Muscle of back (tissue), 3 donors: ENCODE measurements at regions not wholly inside any gene's neighbourhood (a gene's known extent, or its start where the extent isn't known, plus 50 kb on each side); places are given as distances from the start of the nearest gene placed in this dataset.
"Not testable (repeated sequence)": the region's sequence is repeated elsewhere in the genome, so short reads cannot be mapped to it uniquely, and the experiment has no call there.

Source experiments
- DNase-seq, 3 donors: peaks; one replicate each; pipeline versions ENCODE4 v3.0.0 to v3.0.0-alpha.2; 2013

DNA sequence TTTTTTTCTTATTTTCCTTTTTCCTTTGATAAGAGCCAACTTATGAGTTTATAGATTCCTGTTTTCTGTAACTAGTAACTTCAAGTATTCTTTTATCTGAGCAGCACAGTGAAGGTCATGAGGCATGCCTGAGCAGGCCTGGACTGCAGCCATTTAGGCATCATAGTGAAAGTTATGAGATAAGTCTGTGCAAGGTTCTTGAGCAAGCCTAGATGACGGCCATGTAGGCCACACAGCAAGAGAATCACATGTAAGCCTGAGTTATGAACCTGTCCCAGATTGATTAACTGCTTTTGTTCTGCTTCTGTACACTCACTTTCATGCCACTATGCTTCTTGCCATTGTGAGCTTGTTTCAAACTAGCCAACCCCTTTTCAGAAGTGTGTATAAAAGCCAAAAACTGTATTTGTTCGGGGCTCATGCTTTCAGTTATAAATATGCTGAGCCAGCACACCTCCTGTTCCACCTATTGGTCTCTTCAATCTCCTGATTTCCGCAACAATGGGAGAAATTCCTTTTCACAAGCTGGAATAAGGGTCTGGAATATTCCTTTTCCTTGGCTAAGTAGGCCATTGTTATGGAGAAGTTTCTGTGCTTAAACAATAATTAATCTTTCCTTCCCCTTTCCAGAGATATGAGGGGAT, 745.7 kb downstream of the FAM181B start:
- DNase-seq = no peak

DNA sequence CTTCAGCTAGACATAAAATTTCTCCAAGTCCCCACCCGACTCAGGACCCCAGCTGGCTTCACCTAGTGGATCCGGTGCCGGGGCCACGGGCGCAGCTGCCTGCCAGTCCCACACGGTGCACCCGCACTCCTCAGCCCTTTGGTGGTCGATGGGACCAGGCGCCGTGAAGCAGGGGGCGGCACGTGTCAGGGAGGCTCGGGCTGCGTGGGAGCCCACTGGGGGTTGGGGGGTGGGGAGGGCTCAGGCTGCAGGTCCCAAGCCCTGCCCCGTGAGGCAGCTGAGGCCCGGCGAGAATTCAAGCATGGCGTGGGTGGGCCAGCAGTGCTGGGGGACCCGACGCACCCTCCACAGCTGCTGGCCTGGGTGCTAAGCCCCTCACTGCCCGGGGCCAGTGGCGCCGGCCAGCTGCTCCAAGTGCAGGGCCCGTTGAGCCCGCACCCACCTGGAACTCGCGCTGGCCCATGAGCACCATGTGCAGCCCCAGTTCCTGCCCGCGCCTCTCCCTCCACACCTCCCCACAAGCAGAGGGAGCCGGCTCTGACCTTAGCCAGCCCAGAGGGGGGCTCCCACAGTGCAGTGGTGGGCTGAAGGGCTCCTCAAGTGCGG, 747.0 kb downstream of the FAM181B start:
- no peak for DNase-seq

DNA sequence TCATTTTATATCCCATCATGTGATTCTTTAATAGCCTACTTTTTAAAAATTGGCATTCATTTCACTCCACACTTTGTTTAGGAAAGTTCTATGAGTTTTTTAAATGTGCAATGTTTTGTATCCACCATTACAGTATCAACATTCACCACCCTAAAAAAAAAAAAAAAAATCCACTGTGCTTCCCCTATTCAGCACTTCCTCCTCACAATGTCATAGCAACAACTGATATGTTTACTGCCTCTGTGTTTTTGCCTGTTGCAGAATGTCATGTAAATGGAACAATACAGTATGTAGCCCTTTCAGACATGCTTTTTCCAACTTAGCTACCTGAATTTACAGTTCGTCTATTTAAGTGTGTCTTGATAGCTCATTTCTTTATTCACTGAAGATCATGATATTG, 754.2 kb downstream of the FAM181B start:
- DNase-seq = no peak

DNA sequence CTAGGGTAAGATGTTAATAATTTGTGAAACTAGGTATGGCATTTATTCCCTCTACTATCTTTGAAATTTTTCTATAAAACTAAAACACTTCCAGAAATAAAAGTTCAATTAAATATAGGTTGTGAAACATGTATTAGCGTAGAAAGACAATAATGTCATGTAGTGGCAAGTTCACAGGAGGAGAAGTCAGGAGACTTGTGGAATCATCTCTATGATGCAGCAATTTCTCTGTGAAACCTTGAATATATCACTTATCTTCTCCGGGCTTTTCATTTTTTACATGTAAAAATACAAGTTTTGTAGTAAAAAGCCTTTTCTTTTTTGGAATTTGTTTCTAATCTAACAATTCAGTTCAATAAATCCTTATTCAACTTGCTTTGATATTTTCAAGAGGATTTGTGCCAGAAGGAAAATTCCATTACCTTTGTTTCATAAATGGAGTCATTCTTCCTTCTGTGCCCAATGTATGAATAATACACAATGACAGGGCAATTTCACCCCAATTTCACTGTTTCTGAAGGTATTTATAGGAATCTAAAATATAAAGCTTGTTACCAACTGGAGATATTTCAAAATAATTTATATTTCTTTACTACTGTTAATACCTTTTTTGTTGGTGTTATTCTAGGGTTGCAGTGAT, 758.3 kb downstream of the FAM181B start:
- no peak for DNase-seq

DNA sequence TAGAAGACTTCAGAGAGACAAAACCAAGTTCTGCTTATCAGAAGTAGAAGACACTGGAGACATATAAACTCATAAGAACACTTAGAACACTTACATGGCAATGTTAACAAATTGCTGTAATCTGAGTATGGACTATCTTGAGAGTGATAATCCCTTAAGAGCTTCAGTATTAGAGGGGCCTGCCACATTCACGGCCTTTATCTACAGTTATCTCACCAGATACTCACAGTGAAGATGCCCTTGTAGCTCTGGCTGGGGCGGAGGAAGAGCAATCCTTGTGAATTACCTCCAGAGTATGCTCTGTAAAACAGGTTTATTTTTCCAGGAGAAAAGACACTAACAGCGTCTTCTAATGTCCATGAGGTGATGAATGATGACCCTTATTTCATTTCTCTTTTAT, 762.8 kb downstream of the FAM181B start:
- no peak for DNase-seq

DNA sequence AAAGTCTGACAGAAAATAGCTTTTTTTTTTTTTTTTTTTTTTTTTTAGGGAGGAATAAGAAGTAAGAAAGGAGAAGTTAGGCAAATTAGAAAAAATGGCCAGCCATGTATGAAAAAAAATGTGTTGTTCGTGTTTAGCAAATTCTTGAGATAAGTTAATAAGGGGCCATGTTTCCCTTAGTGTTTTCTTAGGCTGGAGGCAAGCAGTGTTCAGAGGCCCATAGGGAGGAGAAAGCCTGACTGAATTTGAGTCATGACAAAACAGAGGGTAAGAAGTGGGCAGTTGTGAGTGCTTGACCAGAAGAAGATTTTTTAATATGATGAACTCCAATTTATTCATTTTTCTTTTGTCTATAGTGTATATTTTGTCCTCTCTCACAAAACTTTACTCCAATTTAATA, 766.4 kb downstream of the FAM181B start:
- DNase-seq = no peak

DNA sequence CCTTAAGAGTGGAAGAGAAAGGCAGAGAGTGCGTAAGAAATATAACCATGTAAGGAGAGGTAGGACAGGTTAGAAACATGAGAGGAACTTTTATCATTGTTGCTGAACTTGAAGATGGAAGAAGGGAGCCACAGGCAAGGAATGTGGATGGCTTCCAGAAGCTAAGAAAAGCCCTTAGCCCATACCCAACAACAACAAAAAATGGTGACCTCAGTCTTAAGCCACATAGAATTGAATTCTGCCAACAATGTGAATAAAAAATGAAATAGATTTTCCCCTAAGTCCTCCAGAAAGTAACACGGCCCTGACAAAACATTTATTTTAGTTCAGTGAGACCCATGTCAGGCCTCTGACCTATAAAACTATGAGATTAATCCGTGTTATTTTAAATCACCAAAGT, 767.3 kb downstream of the FAM181B start:
- DNase-seq = no peak

DNA sequence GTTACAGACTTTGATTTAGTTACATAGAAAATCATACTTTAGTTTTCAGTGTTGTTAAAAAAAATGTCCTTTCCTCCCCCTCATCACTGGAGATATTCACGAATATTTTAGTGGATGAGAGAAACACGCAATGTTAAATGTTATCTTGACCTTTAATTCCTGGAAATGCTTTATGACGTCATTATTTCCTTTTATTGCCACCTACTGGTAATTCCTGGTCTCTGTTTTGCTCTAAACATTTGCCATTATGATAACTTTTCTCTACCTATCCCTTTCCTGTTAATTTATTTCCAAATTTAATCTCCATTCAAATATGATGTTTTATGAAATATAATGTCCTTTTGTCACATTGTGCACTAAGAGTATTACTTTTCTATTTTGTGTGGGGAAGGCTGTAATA, 770.6 kb downstream of the FAM181B start:
- no peak for DNase-seq

DNA sequence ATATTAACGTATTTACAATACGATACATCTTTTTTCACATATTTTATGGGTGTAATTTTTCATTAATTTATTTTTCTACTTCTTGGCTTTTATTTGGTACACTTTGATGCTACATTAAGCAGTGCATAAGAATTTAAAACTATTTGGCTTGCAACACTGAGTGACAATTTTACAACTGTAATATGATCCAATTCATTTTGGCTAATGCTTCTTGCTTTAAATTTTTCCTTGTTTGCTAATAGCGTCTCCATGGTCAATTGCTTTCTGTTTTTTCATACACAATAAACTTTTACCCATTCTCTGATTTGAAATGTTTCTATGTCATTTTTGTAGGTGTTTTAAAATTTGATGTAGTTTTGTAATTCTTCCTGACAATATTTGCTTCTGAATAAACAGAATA, 773.2 kb downstream of the FAM181B start:
- DNase-seq = no peak

DNA sequence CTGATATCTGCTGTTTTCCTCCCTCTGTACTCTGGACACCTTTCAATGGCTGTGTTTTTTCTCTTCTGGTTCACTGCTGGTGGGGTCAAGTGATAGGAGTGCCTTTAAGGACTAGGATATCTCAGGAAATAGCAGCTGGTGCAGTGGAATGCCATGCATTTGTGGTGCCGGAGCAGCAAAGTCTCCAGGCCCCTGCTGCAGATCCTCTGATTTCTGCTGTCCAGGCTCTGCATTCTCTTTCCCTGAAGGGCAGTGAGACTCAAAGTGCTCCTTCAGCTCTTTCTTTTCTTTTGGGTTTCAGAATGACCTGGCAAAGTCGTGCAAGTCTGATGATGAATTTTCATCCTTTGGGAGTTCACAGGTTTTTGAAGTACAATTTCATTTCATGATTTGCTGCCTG, 774.3 kb downstream of the FAM181B start:
- DNase-seq = peak in 1 of 3 donors; percentile 0

DNA sequence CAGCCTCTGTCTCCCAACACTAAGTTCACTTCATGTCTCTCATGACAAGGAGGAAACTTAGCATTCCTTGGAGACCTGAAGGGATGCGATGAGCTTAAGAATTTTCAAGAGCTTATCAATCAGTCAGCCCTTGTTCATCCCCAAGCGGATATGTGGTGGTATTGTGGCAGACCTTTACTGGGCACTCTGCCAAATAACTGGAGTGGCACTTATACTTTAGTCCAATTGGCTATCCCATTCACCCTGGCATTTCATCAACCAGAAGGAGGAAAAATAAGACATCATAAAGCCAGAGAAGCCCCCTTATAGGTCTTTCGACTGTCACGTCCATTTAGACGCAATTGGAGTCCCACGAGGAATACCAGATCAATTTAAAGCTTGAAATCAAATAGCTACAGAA, 779.4 kb downstream of the FAM181B start:
- not testable (repeated sequence) for DNase-seq

DNA sequence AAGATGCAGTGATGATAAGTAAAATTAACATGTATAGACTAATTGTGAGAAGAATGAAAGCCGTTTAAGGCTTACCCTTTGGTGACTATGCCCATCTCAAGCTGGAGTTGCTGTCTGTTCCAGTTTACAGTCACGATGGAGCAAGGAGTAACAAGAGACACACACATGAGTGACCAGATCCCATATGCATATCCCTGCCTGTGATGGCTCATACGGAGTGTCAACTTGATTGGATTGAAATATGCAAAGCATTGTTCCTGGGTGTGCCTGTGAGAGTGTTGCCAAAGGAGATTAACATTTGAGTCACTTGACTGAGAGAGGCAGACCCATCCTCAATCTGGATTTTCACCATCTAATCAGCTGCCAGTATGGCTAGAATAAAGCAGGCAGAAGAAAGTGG, 786.8 kb downstream of the FAM181B start:
- DNase-seq = no peak

DNA sequence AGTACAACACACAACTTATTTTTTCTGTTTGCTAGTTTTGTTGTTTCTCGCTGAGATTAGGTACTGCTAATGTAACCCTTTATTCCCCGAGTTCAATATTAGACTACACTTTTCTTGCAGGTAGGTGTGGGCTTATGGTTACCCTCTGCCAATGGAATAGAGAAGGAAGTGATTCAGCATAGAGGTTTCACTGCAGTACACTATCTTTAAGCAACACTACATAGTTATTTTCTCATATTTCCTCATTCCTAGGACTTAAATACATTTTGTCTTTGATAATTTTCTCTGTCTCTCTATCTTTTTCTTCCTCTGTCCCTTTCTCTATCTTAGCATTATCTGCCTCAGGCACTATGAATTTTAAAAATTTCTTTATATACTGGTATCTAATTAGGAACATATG, 791.0 kb downstream of the FAM181B start:
- DNase-seq = no peak

DNA sequence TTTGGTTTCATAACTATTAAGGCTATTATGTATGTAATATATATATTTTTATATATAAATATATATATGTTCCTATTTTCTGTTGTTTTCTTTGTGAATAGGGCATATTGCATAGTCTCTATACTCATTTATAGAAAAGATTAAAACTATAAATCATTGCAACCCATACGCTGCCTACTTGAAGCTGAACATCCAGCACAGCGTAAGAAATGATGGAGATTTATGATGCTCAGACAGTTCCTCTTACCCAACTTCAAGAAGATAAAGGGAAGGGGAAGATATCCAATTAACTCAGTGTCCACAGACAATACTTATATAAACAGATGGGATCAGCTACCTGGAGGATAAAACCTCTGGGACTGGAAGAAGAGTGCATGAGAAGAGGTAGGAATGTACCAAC, 791.7 kb downstream of the FAM181B start:
- DNase-seq = no peak

DNA sequence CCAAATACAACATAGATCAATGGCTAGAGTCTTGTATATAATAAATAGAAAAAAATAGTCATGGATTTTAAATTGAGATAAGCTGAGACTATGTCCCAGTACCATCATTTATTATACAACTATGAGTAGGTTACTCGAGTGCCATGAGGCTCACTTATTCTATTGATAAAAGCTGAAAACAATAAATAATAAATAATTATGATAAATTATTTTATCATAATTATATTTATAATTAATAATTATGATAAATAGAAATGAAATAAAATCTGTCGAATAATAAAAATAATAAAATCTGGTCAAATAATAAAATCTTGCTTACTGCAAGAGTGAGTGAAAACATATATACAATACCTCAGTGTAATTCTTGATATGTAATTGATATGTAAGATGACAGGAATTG, 801.4 kb downstream of the FAM181B start:
- DNase-seq = no peak

DNA sequence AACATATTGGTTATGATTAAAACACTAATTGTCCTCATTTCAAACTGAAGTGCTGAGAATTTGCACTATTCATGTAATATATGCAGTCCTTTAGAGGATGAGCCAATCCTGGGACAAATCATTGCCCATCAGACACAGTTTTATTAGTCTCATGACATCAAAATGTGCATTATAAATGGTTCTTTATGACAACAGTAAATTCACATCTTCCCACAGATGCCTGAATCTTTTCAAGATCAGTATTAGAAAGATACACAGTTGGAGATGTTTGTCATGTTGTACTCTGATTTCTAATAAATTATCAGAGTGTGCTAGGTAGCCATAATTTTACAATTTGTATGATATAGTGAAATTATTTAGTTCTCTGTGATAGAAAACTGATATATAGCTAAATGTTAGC, 813.5 kb downstream of the FAM181B start:
- DNase-seq = no peak

DNA sequence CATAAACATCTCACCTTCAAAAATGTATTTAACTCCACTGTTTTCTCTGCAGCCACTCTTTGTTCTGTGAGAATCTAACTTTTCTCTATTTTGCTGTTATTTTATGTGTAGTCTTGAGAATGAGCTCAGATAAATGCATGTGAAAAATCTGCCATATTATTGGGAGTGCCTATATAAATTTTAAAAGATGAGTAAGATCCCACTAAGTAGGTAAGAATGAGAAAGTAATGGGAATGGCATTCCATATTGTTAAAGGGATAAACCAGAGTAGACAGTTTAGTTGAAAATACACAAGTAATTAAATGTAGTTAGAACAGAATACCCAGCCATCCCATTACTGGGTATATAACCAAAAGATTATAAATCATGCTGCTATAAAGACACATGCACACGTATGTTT, 817.2 kb downstream of the FAM181B start:
- DNase-seq = no peak

DNA sequence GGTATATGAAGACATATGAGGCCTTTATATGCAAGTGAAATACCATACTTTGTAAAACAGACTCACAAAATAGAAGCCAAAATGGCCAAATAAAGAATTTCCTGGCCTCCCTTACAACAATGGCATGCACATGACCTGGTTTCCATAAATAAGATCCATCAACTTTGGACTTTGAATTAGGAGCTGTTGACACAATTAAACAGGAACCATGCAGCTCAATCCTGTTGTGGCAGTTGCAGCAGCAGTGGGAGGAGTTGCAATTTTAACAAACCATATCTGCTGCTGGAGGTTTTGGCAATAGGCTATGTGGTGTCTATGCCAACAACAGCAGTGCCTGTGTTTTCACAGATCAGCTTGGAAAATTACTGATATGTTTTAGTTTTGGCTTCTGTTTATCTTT, 818.6 kb downstream of the FAM181B start:
- peak in 1 of 3 donors; percentile 1 for DNase-seq

DNA sequence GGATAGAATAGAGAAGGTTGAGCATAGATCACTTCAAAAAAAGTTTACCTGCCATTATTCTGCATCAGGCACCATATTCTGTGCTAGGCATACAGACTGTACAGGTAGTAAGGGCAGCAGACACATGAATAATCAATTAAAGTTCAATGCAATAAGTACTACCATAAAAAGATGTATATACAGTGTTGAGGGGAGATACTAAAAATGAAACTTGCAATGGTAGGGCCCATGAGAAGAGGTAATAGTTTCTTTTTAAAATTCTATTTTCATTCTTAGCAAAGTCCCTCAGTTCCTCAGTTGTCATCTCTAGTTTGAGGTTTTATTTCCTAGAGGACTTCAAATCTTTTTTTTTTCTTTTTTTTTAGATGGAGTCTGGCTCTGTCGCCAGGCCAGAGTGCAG, 819.9 kb downstream of the FAM181B start:
- no peak for DNase-seq

DNA sequence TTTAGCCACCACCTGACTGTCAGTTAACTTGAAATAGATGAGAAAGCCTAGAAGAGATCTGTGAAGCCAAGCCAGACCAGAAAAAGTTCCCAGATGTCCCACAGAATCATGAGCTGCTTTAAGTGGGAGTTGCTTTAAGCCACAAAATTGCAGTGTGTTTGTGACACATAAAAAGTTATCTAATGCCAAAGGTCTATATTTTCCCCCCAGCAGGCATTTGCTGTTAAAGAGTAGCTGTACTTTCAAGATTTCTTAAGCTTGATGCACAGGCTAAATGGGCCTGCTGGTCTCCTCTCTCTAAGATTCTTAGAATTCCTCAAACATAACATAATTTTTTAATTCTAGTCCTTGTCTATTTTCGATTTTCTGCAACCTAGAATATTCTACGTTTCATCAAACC, 825.7 kb downstream of the FAM181B start:
- no peak for DNase-seq

DNA sequence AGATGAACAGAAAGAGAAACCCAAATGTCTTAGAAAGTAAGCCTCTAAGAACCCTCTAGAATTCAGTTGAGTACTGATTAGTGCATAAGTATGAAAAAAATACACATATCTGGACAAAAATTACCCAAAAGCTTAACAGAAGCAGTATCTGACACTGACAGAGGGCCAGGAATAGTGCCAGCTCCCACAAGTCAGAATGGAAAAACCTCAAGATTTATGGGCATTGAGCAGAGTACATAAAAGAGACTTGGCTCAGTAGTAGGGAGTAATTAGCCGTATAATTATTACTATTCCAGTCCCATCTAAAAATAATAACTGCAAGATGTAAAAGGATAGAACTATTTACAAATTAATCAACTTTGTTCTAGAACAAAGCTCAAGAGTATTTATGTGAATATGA, 834.5 kb downstream of the FAM181B start:
- DNase-seq = no peak

DNA sequence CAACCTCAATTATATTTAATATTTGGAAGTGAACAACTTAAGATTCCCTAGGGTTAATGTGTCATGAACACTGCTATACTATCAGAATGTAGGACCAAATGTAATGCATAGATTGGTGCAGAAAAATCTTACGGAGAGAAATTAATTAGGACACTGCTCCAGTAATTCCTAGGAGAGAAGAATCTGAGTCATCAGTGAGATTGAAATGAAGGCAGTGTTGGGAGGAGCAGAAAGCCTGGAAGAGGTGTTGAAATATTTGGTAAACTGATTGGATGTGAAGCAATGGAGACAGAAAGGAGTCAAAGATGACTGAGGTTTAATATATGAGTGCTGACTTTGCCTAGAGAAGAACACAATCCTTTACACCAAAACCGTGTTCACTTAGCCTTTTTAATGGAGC, 836.0 kb downstream of the FAM181B start:
- no peak for DNase-seq

DNA sequence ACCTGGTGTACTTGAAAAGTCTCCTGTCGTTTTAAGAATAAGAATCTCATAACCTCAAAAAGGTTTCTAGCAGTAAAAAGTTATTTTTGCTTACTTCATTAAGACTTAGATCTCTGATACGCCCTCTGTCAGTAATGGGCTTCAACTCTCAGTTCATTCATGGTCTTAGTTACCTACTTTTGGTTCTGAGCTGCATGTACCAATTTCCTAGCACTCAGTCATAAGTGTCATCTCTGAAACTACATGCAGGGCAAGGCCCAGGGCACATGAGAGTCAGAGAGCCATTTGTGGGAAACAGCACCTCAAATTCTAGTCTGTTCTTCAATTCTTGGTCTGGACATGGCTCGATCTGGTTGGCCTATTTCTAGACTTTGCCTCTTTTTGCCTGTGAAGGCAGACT, 838.4 kb downstream of the FAM181B start:
- DNase-seq = no peak
